H1 (cell line): ENCODE measurements at regions not wholly inside any gene's neighbourhood (a gene's known extent, or its start where the extent isn't known, plus 50 kb on each side); places are given as distances from the start of the nearest gene placed in this dataset.

Experiments used
- CTCF ChIA-PET: fragments of 300-600 bp; sonication (Branson Sonifier 250); formaldehyde crosslinking; loops from one replicate; lab custom pipeline; 2021; ENCODE audit not compliant: partially characterized antibody; lab: Charles Lee
- POLR2A ChIA-PET: fragments of 300-600 bp; sonication (Branson Sonifier 250); formaldehyde crosslinking; loops from one replicate; lab custom pipeline; 2021; ENCODE audit warnings: inconsistent platforms; ENCODE audit not compliant: partially characterized antibody; lab: Charles Lee
- DNase-seq, 2 experiments: peaks; one replicate each; pipeline versions ENCODE4 v3.0.0 to v3.0.0-alpha.2; 2010 to 2022; ENCODE audit warnings: low spot score in 2 of 2, low read depth in 1 of 2, mixed read lengths in 1 of 2
- FAIRE-seq: peaks from 2 replicates; lab custom pipeline; 2011; peaks lifted over from hg19 to GRCh38; lab: Jason Lieb, UNC
- H2AFZ ChIP-seq: 2 replicates; pipeline ENCODE4 v1.8.1; 2012; ENCODE audit warnings: low read length, inconsistent platforms
- H2AK5ac ChIP-seq: 2 replicates; pipeline ENCODE4 v1.6.1; 2013; ENCODE audit warnings: low read depth, low read length
- H2BK120ac ChIP-seq: replicated peaks from 2 replicates; pipeline ENCODE3; 2013; ENCODE audit warnings: low read depth, low read length, inconsistent platforms
- H2BK12ac ChIP-seq: 2 replicates; pipeline ENCODE4 v1.6.1; 2013; ENCODE audit warnings: low read depth, low read length
- H2BK15ac ChIP-seq: 2 replicates; pipeline ENCODE4 v1.6.1; 2013; ENCODE audit warnings: low read length
- H2BK20ac ChIP-seq: 2 replicates; pipeline ENCODE4 v1.6.1; 2013; ENCODE audit warnings: low read length
- H2BK5ac ChIP-seq: 2 replicates; pipeline ENCODE4 v1.6.1; 2013; ENCODE audit warnings: low read depth, low read length
- H3K14ac ChIP-seq: 2 replicates; pipeline ENCODE4 v1.6.1; 2013; ENCODE audit warnings: inconsistent platforms; ENCODE audit not compliant: insufficient read length
- H3K18ac ChIP-seq: 2 replicates; pipeline ENCODE4 v1.6.1; 2013; ENCODE audit warnings: low read length; ENCODE audit errors: extremely low read depth
- H3K23ac ChIP-seq: 2 replicates; pipeline ENCODE4 v1.6.1; 2013; ENCODE audit warnings: inconsistent platforms; ENCODE audit not compliant: insufficient read length
- H3K23me2 ChIP-seq: 2 replicates; pipeline ENCODE4 v1.6.1; 2013; ENCODE audit warnings: low read depth, low read length
- H3K27ac ChIP-seq: 2 replicates; pipeline ENCODE4 v1.6.1; 2011; ENCODE audit warnings: low read depth, low read length, inconsistent platforms
- H3K27me3 ChIP-seq, 4 experiments: replicated peaks in 1 of 4; 1 replicate in 1 of 4; 2 replicates in 3 of 4; pipeline versions ENCODE4 v1.6.1 to v1.8.1; 2011 to 2013; ENCODE audit warnings: low read length in 3 of 4, mild to moderate bottlenecking in 3 of 4, inconsistent platforms in 2 of 4, mixed read lengths in 2 of 4, moderate library complexity in 1 of 4; ENCODE audit not compliant: control insufficient read depth in 3 of 4, insufficient read depth in 3 of 4; ENCODE audit errors: extremely low read depth in 1 of 4
- H3K36me3 ChIP-seq, 4 experiments: 2 replicates each; pipeline versions ENCODE4 v1.6.1 to v1.8.1; 2011 to 2013; ENCODE audit warnings: mild to moderate bottlenecking in 4 of 4, low read length in 3 of 4, moderate library complexity in 2 of 4, control low read depth in 1 of 4, inconsistent platforms in 1 of 4; ENCODE audit not compliant: insufficient read depth in 4 of 4, control insufficient read depth in 2 of 4
- H3K4ac ChIP-seq: replicated peaks from 2 replicates; pipeline ENCODE3; 2013; ENCODE audit warnings: low read length, low read depth, mixed read lengths, inconsistent platforms; ENCODE audit not compliant: insufficient read length
- H3K4me1 ChIP-seq, 4 experiments: replicated peaks in 1 of 4; 1 replicate in 1 of 4; 2 replicates in 3 of 4; pipeline versions ENCODE4 v1.6.1 to v1.8.1; 2011 to 2013; ENCODE audit warnings: low read length in 3 of 4, inconsistent platforms in 2 of 4, mixed read lengths in 1 of 4; ENCODE audit not compliant: insufficient read depth in 4 of 4, control insufficient read depth in 3 of 4
- H3K4me2 ChIP-seq, 2 experiments: 2 replicates each; pipeline versions ENCODE4 v1.6.1 to v1.8.1; 2011 to 2013; ENCODE audit warnings: low read depth in 2 of 2, low read length in 2 of 2, control low read depth in 1 of 2, inconsistent platforms in 1 of 2, mild to moderate bottlenecking in 1 of 2; ENCODE audit not compliant: insufficient read depth in 1 of 2
- H3K4me3 ChIP-seq, 4 experiments: fragments of 200-600, 300-600 bp in 1 of 4; sonication (generic), shearing (Covaris generic), sonication (Bioruptor Twin) in 1 of 4; 2 replicates each; pipeline versions ENCODE4 v1.5.1 to v1.8.1; 2011 to 2016; ENCODE audit warnings: low read length in 4 of 4, low read depth in 3 of 4, control low read depth in 2 of 4, inconsistent platforms in 2 of 4, mild to moderate bottlenecking in 2 of 4, mixed read lengths in 1 of 4, moderate library complexity in 1 of 4; ENCODE audit not compliant: insufficient read depth in 2 of 4; ENCODE audit errors: extremely low read depth in 1 of 4
- H3K56ac ChIP-seq: replicated peaks from 2 replicates; pipeline ENCODE3; 2013; ENCODE audit warnings: low read depth, mild to moderate bottlenecking, mixed read lengths, low read length, inconsistent platforms; ENCODE audit not compliant: insufficient read length
- H3K79me1 ChIP-seq: 2 replicates; pipeline ENCODE4 v1.6.1; 2013; ENCODE audit warnings: low read depth, low read length, control low read depth
- H3K79me2 ChIP-seq, 2 experiments: 2 replicates each; pipeline versions ENCODE4 v1.6.1 to v1.8.1; 2012 to 2013; ENCODE audit warnings: low read length in 2 of 2, mild to moderate bottlenecking in 2 of 2, inconsistent platforms in 1 of 2; ENCODE audit not compliant: insufficient read depth in 2 of 2, control insufficient read depth in 1 of 2
- H3K9ac ChIP-seq, 4 experiments: replicated peaks in 1 of 4; 1 replicate in 1 of 4; 2 replicates in 3 of 4; pipeline versions ENCODE4 v1.6.1 to v1.8.1; 2011 to 2013; ENCODE audit warnings: low read depth in 3 of 4, low read length in 3 of 4, control low read depth in 2 of 4, mild to moderate bottlenecking in 2 of 4, moderate library complexity in 2 of 4, inconsistent platforms in 1 of 4; ENCODE audit errors: extremely low read depth in 1 of 4
- H3K9me3 ChIP-seq, 2 experiments: 2 replicates each; pipeline versions ENCODE4 v1.6.1 to v1.8.1; 2012 to 2013; ENCODE audit warnings: mild to moderate bottlenecking in 2 of 2, moderate library complexity in 2 of 2, control low read depth in 1 of 2, inconsistent platforms in 1 of 2, low read depth in 1 of 2, low read length in 1 of 2, mixed read lengths in 1 of 2; ENCODE audit not compliant: insufficient read depth in 2 of 2
- H4K20me1 ChIP-seq, 2 experiments: replicated peaks in 1 of 2; 2 replicates each; pipeline versions ENCODE3 to v1.8.1; 2011 to 2013; ENCODE audit warnings: inconsistent platforms in 2 of 2, low read length in 2 of 2, mild to moderate bottlenecking in 1 of 2; ENCODE audit not compliant: insufficient read depth in 2 of 2, control insufficient read depth in 1 of 2
- H4K5ac ChIP-seq: 2 replicates; pipeline ENCODE4 v1.6.1; 2013; ENCODE audit warnings: low read length, low read depth, mixed read lengths, inconsistent platforms; ENCODE audit not compliant: insufficient read length
- H4K8ac ChIP-seq: 2 replicates; pipeline ENCODE4 v1.8.0; 2013; ENCODE audit warnings: mild to moderate bottlenecking, moderate library complexity, low read length, inconsistent platforms; ENCODE audit not compliant: insufficient read depth; ENCODE audit errors: extremely low read depth
- H4K91ac ChIP-seq: replicated peaks from 2 replicates; pipeline ENCODE3; 2013; ENCODE audit warnings: low read length, mixed read lengths, inconsistent platforms; ENCODE audit not compliant: insufficient read length
- ATF3 ChIP-seq: IDR thresholded peaks from 2 replicates; pipeline ENCODE4 v1.6.1; 2011; ENCODE audit warnings: low read depth, mild to moderate bottlenecking, low read length; ENCODE audit not compliant: insufficient read depth
- BCL11A ChIP-seq, 2 experiments: IDR thresholded peaks; one replicate each; pipeline ENCODE4 v1.6.1; 2011; ENCODE audit warnings: low read depth in 2 of 2, low read length in 2 of 2, mild to moderate bottlenecking in 2 of 2
- EZH2 ChIP-seq: fragments of 200-600 bp; sonication (generic); IDR thresholded peaks from 2 replicates; pipeline ENCODE4 v1.7.1; 2012; ENCODE audit warnings: low read depth, mild to moderate bottlenecking, moderate library complexity, low read length, inconsistent platforms; ENCODE audit not compliant: severe bottlenecking
- GTF2F1 ChIP-seq: IDR thresholded peaks from 2 replicates; pipeline ENCODE4 v1.6.1; 2012; ENCODE audit warnings: low read depth, low read length, improper control_type of control experiment, borderline replicate concordance
- NANOG ChIP-seq: IDR thresholded peaks from 2 replicates; pipeline ENCODE4 v1.6.1; 2011; ENCODE audit warnings: low read length, low read depth, mild to moderate bottlenecking, inconsistent platforms; ENCODE audit not compliant: insufficient read depth, poor library complexity, severe bottlenecking
- WGBS, 2 experiments: shearing (Covaris generic) in 1 of 2; methylation state at CpG; one replicate each; pipeline versions ENCODE4 v1.1.6 to v1.1.7; 2013 to 2015; ENCODE audit warnings: low lambda C conversion rate in 2 of 2, mixed read lengths in 2 of 2, inconsistent platforms in 1 of 2, low coverage in 1 of 2, missing lambda C conversion rate in 1 of 2; ENCODE audit not compliant: insufficient replicate concordance in 2 of 2, insufficient coverage in 1 of 2, insufficient read length in 1 of 2; ENCODE audit errors: extremely low coverage in 1 of 2, missing lambda C conversion rate in 1 of 2; 5-methylcytosine and 5-hydroxymethylcytosine counted together

- Histone ChIP-seq H3K14ac (no peak overlapping the region), H2BK12ac (0 out of 2 replicates have a peak overlapping the region, but pooled peaks have one; percentile 60), H3K18ac (peak overlapping the region; percentile 24; the same call in 1 of the 2 replicates), H4K5ac (no peak overlapping the region), H3K9ac (no peak overlapping the region), H4K8ac (no peak overlapping the region), H3K79me2 (no peaks in the 10 kb centered on the region), H3K4me3 (no peak overlapping the region), H3K79me1 (no peaks in the 10 kb centered on the region), H3K27me3 (no peaks in the 10 kb centered on the region; a peak in 1 of 7 replicates), H4K91ac (peak overlapping the region; percentile 42), H3K4me2 (no peak overlapping the region), H2BK15ac (peak overlapping the region; percentile 55; the same call in 1 of the 2 replicates), H3K27ac (no peak overlapping the region), H2BK20ac (no peak overlapping the region), H3K56ac (no peak overlapping the region), H3K4me1 (peaks cover 0 to 23% (median 16%) of the 10 kb centered on the region in 4 experiments; a peak in 6 of 7 replicates), H3K36me3 (no peaks in the 10 kb centered on the region), H2BK5ac (peak overlapping the region; percentile 88; the same call in 1 of the 2 replicates), H3K23me2 (peaks cover 3% of the 10 kb centered on the region; the same call in 1 of the 2 replicates), H2AK5ac (peak overlapping the region; percentile 44; the same call in 1 of the 2 replicates), H2BK120ac (no peak overlapping the region), H2AFZ (no peak overlapping the region), H3K4ac (peak overlapping the region; percentile 49), H3K23ac (no peak overlapping the region), H3K9me3 (no peaks in the 10 kb centered on the region), H4K20me1 (peaks cover 0 to 8% of the 10 kb centered on the region in 2 experiments)
- FAIRE-seq (no peak), DNase-seq (no peak)
- CTCF ChIA-PET, result interaction anchor here (0.9 to 10.9 kb wide), 24 partner anchors 10 to 361 kb away, joined by 3 to 178 read pairs (median 5); no protein-coding TSS in a partner anchor
- no peak for TF ChIP-seq EZH2
- no peak for TF ChIP-seq ATF3
- TF ChIP-seq BCL11A (IDR thresholded peaks at IDR 0.05; ENCODE audit: low read depth in 2 of 2, low read length in 2 of 2), result no peak
- no peak for TF ChIP-seq NANOG
- TF ChIP-seq GTF2F1, result no peak
- POLR2A ChIA-PET, result interaction anchor here (0.9 to 2.2 kb wide), 5 partner anchors 10 to 106 kb away, joined by 3 to 9 read pairs (median 3); no protein-coding TSS in a partner anchor
- WGBS, 2 experiments, result 92% methylated on average over 19 of the region's 19 CpGs; no CpG with 5 or more reads in 1 of the 2 experiments
Observed at GRCh38 chr16:85446951-85447692, 166.0 kb upstream of the GSE1 start.
